ENCODE measurements at regions not wholly inside any gene's neighbourhood (a gene's known extent, or its start where the extent isn't known, plus 50 kb on each side); places are given as distances from the start of the nearest gene placed in this dataset.
"Not testable (repeated sequence)": the region's sequence is repeated elsewhere in the genome, so short reads cannot be mapped to it uniquely, and the experiment has no call there.

DNA sequence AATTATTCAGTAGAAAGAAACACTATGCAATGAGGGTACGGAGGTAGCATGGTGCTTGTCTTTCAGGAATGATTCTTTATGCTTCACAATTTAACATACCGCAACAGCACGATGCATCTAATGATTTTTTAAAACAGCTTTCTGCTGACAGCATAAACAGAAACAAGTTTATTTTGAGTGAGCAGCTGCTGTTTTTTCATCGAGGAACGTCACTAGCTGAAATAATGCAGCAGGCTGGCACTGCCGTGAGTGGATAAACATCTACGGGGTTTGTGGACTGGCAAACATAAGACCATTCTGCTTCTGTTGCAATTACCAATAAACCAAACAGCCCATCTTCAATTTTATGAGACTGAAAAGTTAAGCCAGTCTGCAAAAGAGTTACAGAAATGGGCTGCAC, 871.8 kb downstream of the RPS29 start:
- DNase-seq (ENCODE audit: low read depth), result no peak

DNA sequence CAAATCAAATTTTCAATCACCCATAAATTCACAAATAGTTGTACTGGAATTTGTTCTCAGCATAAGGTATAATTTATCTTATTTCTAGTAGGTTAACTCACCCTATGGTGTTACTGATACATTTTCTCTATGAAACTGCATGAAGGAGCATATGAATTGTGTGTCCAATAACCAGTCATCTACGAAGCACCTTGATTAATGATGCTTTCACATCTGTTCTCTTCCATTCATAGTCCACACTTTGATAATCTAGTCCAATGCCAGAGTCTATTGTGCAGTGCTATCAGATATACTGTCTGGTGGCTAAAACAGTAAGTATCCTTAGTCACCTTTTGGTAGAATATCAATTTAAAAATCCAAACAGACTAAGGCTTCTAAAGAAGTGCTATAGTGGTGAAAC, 876.0 kb downstream of the RPS29 start:
- no peak for DNase-seq (ENCODE audit: low read depth)

DNA sequence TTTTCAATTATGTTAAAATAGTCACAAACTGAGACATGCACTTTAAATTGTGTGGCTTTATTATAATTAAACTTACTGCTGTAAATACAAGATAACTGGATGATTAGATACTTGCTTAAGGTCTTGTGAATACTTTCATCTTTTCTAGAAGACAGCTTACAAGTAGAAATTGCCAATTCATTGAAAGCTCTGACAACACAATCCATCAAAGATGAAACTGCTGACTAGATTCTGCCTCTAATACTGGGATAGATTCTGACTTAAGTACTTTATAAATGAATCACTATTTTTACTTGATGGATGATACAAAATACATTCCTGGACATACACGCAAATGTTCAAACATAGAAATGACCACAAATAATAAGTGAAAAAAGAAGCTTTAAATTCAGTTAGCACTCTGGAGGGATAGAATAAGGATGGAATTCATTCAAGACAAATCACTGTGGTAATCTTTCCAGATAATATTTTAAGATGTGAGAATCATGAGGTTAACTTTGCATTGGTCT, 876.8 kb downstream of the RPS29 start:
- DNase-seq (ENCODE audit: low read depth), result no peak

DNA sequence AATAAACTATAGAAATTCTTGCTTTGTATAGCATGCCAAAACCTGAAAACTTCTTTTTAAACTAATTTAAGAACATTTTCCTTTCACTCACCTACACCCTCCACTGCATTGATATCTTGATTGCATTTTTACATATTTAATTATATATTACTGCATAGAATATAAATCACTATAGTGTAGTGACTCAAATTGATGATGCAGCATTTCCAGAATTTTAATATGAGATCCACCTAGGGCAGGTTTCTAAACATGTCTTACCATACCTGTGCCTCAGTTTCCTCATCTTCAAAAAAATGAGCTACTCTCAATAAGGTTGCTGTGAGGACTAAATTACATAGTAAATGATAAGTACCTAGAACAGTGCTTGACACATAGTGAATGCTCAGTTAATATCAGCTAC, 881.5 kb downstream of the RPS29 start:
- no peak for DNase-seq (ENCODE audit: low read depth)

DNA sequence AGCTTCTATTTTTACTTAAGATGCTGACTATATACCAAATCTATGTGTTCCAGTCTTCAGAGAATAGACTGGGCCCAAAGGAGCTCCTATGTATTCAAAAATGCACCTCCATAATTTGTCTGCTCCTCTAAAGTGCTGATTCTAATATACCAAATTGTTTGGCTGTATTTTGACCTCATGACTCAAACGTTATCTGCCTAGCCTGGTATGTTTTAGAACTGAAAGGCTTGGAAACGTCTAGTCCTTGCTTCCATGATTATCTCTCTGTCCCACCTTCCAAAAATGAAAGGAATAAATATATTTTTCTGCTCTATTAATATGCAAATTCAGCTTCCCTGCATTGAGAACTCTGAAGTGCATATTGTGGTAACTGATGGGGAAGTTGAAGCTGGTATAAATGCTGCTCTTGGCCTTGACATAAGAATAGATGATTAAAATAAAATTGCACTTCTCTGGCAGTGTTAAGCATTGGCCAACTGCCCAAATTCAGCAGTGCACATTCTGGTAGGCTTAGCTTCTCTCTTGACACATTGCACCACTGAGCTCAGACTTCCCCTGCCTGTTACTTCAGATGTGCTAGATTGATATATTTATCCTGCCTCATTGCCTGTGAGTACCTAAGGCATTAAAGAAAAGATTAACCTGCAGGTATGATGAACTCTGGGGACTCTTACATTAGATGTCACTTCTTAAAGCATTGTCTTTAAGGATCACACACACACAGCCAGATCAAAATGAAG, 882.3 kb downstream of the RPS29 start:
- DNase-seq (ENCODE audit: low read depth), result no peak

DNA sequence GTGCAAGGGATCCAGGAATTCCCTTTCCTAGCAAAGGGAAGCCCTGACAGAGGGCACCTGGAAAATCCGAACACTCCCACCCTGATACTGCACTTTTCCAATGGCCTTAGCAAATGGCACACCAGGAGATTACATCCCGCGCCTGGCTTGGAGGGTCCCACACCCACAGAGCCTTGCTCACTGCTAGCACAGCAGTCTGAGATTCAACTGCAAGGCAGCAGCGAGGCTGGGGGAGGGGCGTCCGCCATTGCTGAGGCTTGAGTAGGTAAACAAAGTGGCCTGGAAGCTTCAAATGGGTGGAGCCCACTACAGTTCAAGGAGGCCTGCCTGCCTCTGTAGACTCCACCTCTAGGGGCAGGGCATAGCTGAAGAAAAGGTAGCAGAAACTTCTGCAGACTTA, 888.8 kb downstream of the RPS29 start:
- not testable (repeated sequence) for DNase-seq (ENCODE audit: low read depth)

DNA sequence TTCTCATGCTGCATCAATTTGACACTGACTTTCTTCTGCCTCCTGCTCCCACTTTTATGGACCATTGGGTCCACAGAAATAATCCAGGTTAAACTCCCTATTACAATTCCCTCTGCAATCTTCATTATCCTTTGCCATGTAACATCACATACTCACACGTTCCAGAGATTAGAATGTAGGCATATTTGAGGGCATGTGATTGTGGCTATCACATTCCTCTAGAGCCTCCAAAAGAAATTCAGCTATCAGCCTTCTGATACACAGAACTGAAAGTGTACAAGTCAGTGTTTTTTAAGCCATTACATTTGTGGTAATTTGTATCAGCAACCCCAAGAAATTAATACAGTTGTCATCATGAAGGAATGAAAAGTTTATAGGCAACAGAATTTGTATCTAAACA, 892.4 kb downstream of the RPS29 start:
- DNase-seq (ENCODE audit: low read depth), result no peak

DNA sequence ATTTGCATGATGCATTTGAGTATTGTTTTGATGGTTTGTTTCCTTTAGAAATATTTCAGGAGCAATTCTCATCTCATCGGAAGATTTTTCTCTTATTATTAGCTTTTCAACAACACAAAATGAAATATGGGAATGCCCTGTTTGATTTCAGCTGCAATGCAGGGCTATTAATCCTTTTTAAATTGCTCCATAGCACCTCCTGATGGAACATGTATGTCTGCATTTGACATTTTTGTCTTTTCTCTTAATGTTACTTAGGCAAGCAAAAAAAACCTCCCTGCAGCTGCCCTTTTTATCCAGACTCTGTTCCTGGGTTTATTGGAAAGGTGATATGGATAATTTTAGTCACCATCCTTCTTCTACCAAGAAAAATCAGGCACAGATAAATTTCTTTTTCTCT, 895.8 kb downstream of the RPS29 start:
- no peak for DNase-seq (ENCODE audit: low read depth)

DNA sequence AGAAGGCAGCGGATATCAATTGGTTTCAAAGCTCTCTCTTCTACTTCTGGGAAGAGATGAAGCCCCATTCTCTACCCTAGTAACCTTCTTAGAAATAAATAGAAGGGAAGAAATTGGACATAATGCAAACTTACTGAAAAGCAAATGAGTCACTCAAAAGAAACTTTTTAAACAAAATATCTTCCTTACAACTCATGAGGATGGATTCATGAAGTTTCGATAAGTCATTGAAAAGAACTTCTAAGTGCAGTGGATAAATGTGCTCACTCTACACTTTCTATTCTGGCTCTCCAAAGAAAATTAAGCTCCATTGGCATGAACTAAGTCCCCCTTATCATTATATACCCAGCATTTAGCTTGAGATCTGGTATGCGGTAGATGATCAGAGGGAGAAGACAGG, 899.5 kb downstream of the RPS29 start:
- no peak for DNase-seq (ENCODE audit: low read depth)

DNA sequence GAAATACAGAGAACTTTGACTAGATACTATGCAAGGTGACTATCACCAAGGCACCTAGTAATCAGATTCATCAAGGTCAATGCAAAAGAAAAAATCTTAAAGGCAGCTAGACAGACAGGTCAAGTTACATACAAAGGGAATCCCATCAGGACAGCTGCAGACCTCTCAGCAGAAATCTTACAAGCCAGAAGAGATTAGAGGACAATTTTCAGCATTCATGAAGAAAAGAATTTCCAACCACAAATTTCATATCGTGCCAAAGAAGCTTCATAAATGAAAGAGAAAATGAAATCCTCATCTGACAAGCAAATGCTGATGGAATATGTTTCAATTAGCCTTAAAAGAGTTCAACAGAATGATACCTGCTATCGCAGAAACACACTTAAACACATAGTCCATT, 913.7 kb downstream of the RPS29 start:
- no peak for DNase-seq (ENCODE audit: low read depth)

DNA sequence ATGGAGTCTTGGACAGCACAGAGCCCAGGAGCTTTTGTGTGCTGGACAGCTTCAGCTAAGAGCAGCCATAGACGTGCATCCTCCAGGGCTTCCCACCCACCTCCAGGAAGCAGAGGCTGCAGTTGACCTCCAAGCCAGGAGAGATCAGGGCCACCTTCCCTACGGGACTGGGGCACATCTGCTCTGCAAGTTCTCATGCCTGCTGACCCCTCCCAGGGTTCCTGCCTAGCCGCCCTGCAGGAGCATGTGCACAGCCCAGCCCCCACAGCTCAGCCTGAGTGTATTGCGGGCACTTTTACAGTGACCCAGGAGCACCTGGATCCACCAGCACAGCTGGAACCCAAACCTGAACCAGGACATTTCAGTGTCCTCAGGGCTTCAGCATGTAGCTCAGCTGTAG, 915.2 kb downstream of the RPS29 start:
- DNase-seq (ENCODE audit: low read depth), result no peak

DNA sequence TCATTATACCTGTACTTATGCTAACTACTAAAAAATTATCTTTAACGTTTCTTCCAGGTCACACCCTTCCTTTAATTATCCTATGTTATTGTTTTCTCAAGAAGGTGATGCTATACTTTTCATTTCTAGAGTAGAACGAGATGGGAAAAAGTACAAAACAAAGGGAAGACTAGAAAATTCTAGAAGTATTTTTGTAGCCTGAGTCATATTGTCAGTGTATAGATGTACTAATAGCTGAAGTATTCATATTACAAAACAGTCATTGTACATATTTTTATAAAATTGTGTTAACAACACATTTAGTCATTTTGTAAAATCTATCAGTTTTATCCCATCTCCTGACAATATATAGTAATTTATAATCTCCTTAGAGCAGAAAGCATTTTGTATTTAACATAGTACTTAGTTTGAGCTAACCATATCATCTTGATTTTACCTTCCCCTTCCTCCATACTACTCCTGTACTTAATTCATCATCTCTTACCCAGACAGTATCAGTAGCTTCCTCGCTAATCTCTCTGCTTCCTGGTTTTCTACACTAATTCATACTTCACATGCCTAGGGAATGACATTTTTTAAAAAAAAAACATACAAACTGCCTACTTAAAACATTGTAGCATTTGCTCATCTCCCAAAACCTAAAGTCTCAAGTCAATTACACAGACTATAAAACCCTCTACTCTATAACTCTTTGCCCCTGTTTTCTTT, 920.9 kb downstream of the RPS29 start:
- no peak for DNase-seq (ENCODE audit: low read depth)

DNA sequence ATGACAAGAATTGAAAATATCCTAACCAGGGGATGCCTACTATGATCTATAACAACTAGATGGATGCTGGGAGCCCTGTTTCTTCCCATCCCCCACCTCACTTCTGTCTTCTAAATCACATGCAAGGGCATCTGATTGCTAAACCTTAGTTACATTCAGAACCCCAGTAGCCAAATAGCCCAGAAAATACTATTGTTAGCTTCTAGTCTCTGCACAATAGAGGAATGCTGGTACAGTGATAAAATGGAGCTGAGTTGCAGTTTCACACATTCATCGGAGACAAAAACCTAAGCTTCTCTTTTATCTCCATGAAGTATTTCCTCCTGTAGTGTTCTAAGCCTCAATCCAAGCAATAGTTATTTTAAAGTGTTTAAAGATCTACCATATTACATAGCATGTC, 942.9 kb downstream of the RPS29 start:
- no peak for DNase-seq (ENCODE audit: low read depth)

DNA sequence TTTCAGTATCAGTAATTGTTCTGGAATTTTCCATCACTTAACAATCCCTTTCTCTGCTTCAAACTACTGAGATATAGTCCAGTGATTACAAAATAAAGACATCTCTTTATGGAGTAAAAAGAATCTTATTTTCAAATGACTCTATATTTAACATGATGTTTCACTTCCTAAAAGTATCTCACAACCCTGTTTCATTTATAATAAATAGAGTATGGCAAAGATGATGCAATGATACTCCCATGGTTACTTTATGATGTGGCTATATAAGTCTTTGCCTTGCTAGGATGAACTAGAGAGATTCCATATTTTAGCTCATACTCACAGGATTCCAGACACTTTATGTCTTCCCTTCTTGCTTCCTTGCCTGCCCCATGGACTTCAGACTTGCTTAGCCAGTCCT, 953.5 kb upstream of the MDGA2 start:
- no peak for DNase-seq (ENCODE audit: low read depth)

DNA sequence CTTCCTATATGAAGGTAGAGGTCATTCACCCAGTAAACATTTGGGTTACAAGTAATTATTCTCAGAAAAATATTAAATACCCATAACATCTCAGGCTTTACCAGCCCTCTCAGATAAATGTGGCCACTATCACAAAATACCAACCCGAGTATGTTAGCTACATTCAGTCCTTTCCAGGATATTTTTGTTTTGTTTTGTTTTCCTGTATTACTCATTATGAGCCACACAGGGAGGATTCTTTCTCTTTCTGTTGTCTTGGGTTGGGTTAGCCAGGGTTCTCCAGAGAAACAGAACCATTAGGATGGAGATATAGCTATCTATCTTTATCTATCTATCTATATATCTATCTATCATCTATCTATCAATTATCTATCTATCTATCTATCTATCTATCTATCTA, 947.6 kb upstream of the MDGA2 start:
- DNase-seq (ENCODE audit: low read depth), result no peak

DNA sequence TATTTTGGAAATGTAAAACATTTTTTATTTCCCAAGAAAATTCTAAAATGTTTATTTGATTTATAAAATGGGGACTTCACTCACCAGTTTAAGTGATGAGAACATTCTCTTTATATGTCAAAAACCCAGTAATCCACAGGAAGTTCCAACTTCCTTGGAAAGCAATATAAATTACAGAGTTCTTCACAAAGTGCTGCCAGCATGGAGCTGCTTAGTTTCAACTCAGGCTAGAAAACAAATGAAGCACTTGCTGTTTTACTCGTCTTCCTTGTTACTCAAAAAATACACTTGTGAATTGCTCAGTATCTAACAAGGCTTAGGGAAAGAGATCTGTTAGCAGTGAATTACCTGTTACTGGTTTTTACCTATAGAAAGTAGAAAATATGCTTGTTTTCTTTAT, 942.7 kb upstream of the MDGA2 start:
- DNase-seq (ENCODE audit: low read depth), result no peak

DNA sequence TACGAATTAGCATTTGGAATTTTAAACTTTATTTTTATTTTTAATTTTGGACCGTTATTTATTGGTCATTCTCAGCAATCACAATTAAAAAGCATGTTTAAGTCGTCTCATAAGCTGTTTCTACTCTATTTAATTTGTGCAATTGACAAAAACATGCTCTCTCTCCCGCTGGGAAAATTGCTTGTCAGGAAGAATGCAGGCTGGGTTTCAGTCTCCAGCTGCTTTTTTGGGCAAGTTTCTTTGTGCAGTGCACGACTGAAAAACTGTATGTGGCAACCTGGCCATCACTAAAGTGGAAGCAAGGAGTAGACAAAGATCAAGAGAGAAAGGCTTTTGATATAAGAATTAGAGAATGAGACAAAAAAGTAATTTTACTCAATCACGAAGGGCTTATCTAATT, 941.5 kb upstream of the MDGA2 start:
- no peak for DNase-seq (ENCODE audit: low read depth)

DNA sequence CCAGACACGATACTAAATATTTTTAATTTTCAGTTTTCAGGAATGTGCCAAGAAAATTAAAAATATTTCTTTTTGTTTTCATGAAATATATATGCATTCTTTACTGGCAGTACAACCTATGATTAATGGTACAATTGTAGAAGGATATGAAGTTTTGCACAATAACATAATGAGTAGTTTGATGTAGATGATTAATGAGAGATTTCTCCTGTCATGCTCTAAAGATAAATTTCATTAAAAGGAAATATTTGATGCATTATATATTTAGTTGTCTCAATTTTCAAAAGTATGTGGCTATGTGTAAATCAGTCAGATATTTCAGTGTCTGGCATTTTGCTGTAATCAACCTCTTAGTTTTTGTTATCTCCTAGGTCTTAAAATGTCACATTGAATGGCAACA, 940.2 kb upstream of the MDGA2 start:
- no peak for DNase-seq (ENCODE audit: low read depth)

DNA sequence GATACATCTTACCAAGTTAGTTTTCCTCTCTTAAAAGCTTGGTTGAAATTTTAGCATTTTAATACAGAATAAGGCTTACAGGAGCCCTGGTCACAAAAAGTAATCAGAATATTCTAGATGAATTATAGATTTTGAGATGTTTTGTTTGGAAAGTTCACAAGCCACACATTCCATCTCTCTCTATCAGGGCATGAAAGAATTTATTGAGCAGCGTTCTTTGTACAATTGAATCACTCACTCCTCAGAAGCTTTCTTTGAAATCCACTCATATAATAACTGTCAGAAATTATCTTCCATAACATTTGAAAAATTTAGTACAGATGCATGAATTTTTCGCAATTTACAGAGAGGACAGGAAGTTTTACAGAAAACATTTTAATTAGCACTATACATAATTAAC, 938.6 kb upstream of the MDGA2 start:
- no peak for DNase-seq (ENCODE audit: low read depth)

DNA sequence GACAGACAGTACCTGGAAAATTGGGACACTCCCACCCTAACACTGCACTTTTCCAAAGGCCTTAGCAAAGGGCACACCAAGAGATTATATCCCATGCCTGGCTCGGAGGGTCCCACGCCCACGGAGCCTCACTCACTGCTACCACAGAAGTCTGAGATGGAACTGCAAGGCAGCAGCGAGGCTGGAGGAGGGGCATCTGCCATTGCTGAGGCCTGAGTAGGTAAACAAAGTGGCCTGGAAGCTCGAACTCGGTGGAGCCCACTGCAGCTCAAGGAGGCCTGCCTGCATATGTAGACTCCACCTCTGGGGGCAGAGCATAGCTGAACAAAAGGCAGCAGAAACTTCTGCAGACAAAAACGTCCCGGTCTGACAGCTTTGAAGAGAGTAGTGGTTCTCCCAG, 931.6 kb upstream of the MDGA2 start:
- not testable (repeated sequence) for DNase-seq (ENCODE audit: low read depth)

DNA sequence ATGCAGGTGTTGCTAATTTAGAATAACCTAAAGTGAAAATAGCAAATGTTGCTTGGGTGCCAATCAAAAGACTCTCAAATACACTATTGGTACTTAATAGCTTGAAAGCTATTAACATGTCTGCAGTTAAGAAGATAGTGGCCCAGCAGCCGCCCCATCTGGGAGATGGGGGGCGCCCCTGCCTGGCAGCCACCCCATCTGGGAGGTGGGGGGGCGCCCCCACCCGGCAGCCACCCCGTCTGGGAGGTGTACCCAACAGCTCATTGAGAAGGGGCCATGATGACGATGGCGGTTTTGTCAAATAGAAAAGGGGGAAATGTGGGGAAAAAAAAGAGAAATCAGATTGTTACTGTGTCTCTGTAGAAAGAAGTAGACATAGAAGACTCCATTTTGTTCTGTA, 923.1 kb upstream of the MDGA2 start:
- no peak for DNase-seq (ENCODE audit: low read depth)

DNA sequence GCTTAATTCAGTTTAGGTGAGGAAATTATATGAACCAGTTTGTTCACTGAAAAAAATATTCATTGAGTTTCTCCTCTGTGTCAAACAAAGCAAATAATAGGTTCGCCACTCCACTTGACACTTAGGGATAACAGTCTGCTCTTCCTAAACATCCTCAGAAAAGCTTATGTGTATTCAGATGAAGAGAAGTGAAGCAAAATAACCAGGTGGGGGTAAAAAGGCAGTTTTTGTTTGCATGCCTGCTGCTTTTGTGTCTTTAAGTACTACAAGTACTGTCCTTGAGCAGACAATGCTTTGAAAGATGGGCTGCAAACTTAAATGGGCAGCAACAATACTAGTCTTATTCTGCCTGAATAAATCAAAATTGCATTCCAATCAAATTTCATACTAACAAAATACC, 910.7 kb upstream of the MDGA2 start:
- DNase-seq (ENCODE audit: low read depth), result no peak

DNA sequence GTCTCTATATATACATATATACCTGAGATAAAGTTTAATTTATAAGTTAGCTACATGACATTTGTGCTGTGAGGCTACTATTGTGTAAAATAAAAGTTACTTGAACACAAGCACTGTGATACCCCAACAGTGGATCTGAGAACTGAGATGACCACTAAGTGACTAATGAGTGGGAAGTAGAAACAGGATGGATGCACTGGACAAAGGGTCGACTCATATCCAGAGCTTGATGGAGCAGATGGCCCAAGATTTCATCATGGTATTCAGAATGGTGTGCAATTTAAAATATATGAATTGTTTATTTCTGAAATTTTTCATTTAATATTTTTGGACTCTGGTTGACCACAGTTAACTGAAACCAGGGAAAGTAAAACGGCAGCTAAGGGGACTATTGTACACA, 908.6 kb upstream of the MDGA2 start:
- DNase-seq (ENCODE audit: low read depth), result no peak

DNA sequence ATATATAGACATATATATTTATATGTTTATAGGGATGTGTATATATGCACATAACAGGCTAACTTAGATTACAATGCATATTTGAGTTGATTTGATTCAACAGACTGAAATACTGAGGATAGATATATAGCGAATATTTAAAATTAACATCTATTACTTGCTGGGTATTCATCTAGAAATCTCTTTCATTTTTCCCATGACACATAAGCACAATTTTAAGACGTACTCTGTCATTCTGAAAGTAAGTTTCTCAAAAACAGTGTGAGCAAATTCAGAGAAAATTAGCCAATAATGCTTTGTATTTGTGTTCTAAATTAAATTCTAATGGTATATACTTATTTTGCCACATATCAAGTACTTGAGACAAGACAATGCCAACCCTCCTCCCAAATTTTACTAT, 907.5 kb upstream of the MDGA2 start:
- no peak for DNase-seq (ENCODE audit: low read depth)

All from T-helper 22 cell (primary cell).